Natural killer cell (primary cell): ENCODE measurements at regions not wholly inside any gene's neighbourhood (a gene's known extent, or its start where the extent isn't known, plus 50 kb on each side); places are given as distances from the start of the nearest gene placed in this dataset.

ENCODE experiments used
- ATAC-seq, 3 donors: fragments of 150-1000 bp in 2 of 3; fragments of 200-7000 bp in 1 of 3; cut with Tn5 transposase; 1 replicate in 1 of 3; 2 replicates in 2 of 3; pipeline ENCODE4 v1.10.0; 2021; ENCODE audit warnings: mild to moderate bottlenecking in 2 of 3, moderate library complexity in 2 of 3
- DNase-seq, 2 donors: peaks; one replicate each; pipeline versions ENCODE4 v3.0.0 to v3.0.0-alpha.2; 2013 to 2021; ENCODE audit warnings: mixed read lengths in 1 of 2
- H3K27ac ChIP-seq: one replicate; pipeline ENCODE4 v1.5.1; 2013; ENCODE audit warnings: mild to moderate bottlenecking, low read length
- H3K27me3 ChIP-seq: one replicate; pipeline ENCODE4 v1.6.1; 2013; ENCODE audit warnings: low read length; ENCODE audit not compliant: control insufficient read depth, insufficient read depth
- H3K36me3 ChIP-seq: one replicate; pipeline ENCODE4 v1.6.1; 2013; ENCODE audit warnings: low read length; ENCODE audit not compliant: control insufficient read depth, insufficient read depth
- H3K4me1 ChIP-seq: one replicate; pipeline ENCODE4 v1.6.1; 2013; ENCODE audit warnings: low read length; ENCODE audit not compliant: control insufficient read depth, insufficient read depth
- H3K4me3 ChIP-seq: one replicate; pipeline ENCODE4 v1.5.1; 2013; ENCODE audit warnings: low read length
- H3K9me3 ChIP-seq: one replicate; pipeline ENCODE4 v1.6.1; 2013; ENCODE audit warnings: low read length; ENCODE audit not compliant: control insufficient read depth, insufficient read depth
- H3K27ac Mint-ChIP-seq, 2 donors: one replicate each; pipeline ENCODE4 v1.8.0; 2022; ENCODE audit warnings: mild to moderate bottlenecking in 2 of 2, mixed read lengths in 2 of 2, moderate library complexity in 1 of 2
- H3K27me3 Mint-ChIP-seq, 2 donors: one replicate each; pipeline ENCODE4 v1.8.0; 2022; ENCODE audit warnings: low read depth in 2 of 2, mixed read lengths in 2 of 2
- H3K36me3 Mint-ChIP-seq: one replicate; pipeline ENCODE4 v1.8.0; 2022; ENCODE audit warnings: mixed read lengths
- H3K4me1 Mint-ChIP-seq, 2 donors: one replicate each; pipeline ENCODE4 v1.8.0; 2022; ENCODE audit warnings: mixed read lengths in 2 of 2
- H3K4me3 Mint-ChIP-seq: one replicate; pipeline ENCODE4 v1.8.0; 2022; ENCODE audit warnings: mild to moderate bottlenecking, moderate library complexity, mixed read lengths
- H3K9me3 Mint-ChIP-seq, 2 donors: one replicate each; pipeline ENCODE4 v1.8.0; 2022; ENCODE audit warnings: mixed read lengths in 2 of 2
- WGBS: methylation state at CpG from one replicate; pipeline ENCODE4 v1.1.7; 2013; ENCODE audit warnings: missing lambda C conversion rate; ENCODE audit not compliant: insufficient coverage; 5-methylcytosine and 5-hydroxymethylcytosine counted together
- intact Hi-C: fragments of 100-400 bp; cut with micrococcal nuclease; formaldehyde crosslinking; loops from one replicate; pipeline ENCODE4 v1.14.2; 2022
- TF ChIP-seq, protein P1 (sequence below): fragments of 200-600 bp; IDR thresholded peaks from one replicate; pipeline ENCODE4 v1.8.0; 2022; ENCODE audit warnings: antibody characterized with exemption

DNA sequence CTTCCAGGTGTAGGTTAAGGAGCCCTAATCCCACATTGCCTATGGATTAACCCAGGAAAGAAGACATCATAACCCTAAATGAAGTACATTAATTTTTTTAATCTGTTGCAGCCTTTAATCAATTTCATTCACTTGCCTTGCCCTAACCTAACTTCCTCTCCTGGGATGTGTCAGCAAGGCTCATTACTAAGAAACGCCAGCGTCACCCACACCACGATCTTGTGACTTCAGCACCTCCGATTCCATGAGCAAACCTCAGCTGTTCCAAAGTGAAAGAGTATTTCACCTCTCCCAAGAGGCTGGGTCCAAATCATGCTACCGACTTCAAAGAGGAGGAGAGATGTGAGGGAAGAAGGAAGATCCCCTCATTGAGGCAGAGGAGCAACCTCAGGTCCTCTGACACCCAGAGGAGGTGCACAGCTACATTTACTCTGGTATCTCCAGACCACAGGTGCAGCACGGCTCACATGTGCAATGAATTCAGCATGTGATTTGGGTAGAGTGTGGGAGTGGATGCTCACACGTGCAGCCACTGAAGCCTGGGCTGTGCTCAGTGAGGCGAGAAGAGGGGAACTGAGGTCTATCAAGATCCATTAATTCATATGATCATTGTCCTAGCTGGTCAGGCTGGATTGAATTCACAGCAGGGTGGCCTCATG lies 134.1 kb downstream of the SLC30A10 start:
- Histone ChIP-seq H3K27me3 (no peaks in the 10 kb centered on the region), H3K4me1 (no peaks in the 10 kb centered on the region), H3K4me3 (no peak overlapping the region), H3K36me3 (no peaks in the 10 kb centered on the region), H3K27ac (no peak overlapping the region), H3K9me3 (no peaks in the 10 kb centered on the region)
- no peak overlapping the region for H3K27ac Mint-ChIP-seq
- ATAC-seq, result no peak
- H3K4me3 Mint-ChIP-seq, result no peak overlapping the region
- no peaks in the 10 kb centered on the region for H3K4me1 Mint-ChIP-seq
- no peak for DNase-seq
- no peaks in the 10 kb centered on the region for H3K9me3 Mint-ChIP-seq
- intact Hi-C loops, result no loop called here
- WGBS, result 70% methylated on average over 8 of the region's 8 CpGs
- TF ChIP-seq, protein P1, sequence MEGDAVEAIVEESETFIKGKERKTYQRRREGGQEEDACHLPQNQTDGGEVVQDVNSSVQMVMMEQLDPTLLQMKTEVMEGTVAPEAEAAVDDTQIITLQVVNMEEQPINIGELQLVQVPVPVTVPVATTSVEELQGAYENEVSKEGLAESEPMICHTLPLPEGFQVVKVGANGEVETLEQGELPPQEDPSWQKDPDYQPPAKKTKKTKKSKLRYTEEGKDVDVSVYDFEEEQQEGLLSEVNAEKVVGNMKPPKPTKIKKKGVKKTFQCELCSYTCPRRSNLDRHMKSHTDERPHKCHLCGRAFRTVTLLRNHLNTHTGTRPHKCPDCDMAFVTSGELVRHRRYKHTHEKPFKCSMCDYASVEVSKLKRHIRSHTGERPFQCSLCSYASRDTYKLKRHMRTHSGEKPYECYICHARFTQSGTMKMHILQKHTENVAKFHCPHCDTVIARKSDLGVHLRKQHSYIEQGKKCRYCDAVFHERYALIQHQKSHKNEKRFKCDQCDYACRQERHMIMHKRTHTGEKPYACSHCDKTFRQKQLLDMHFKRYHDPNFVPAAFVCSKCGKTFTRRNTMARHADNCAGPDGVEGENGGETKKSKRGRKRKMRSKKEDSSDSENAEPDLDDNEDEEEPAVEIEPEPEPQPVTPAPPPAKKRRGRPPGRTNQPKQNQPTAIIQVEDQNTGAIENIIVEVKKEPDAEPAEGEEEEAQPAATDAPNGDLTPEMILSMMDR, result no peak
- H3K27me3 Mint-ChIP-seq, result peaks cover 0 to 4% of the 10 kb centered on the region in 2 donors
- no peaks in the 10 kb centered on the region for H3K36me3 Mint-ChIP-seq

DNA sequence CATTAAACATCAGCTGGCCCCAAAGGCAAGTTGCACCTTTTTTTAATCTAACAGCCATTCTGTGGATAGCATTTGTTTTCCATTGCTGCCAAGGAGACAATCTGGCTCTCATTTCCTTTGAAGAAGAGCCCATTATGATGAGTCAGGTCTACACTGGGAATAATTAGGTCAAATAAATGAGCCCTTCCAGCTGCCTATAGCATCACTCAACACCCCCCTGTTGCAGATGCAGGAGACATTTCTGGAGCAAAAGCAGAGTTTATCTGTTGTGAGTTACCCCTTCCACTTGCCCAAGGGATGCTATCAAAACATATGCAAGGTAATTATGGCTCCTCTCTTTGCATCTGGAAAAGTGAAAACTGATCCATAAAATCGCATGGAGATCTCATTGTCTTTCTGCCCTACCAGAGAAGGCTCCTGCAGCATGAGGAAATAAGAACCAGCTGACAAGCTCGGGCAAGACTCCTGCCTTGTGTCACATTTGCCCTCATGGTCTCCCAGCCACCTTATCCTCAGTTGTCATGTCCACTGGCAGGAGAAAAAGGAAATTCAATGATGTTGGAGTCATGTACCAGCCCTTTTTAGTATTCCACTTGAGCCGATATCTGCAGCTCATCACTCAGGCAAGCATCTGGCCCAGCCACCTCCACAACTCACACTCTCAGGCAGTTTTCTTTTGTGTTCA lies 135.9 kb downstream of the SLC30A10 start:
- H3K36me3 ChIP-seq, result no peaks in the 10 kb centered on the region
- no peak overlapping the region for H3K4me3 Mint-ChIP-seq
- H3K36me3 Mint-ChIP-seq, result no peaks in the 10 kb centered on the region
- WGBS, result 82% methylated on average over 3 of the region's 3 CpGs
- intact Hi-C loops, result no loop called here
- DNase-seq, result no peak
- H3K4me3 ChIP-seq, result no peak overlapping the region
- H3K4me1 ChIP-seq, result no peaks in the 10 kb centered on the region
- no peaks in the 10 kb centered on the region for H3K4me1 Mint-ChIP-seq
- no peak for ATAC-seq
- H3K27ac ChIP-seq, result no peak overlapping the region
- TF ChIP-seq, protein P1, result no peak
- no peaks in the 10 kb centered on the region for H3K9me3 ChIP-seq
- peaks cover 0 to 4% of the 10 kb centered on the region in 2 donors for H3K27me3 Mint-ChIP-seq
- no peaks in the 10 kb centered on the region for H3K9me3 Mint-ChIP-seq
- no peaks in the 10 kb centered on the region for H3K27me3 ChIP-seq
- no peak overlapping the region for H3K27ac Mint-ChIP-seq

DNA sequence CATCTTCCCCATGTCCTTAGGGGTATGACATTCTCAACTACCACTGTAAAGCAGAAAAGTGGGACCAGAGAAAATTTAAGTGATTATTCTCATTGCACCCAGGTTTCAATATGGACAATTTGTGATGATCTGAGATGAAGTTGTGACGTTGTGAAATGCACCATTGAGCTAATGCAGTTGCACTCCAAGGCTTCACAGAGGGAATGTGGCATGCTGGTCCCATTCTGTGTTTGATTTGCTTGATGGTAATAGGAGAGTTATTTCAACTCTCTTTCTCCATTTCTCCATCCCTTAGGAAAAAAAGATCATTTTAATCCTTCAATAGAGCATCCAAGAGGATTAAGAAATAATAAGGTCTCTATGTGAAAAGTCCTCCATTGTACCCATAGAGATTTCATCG lies 136.6 kb downstream of the SLC30A10 start:
- WGBS, result 58% methylated on average over 1 of the region's 2 CpGs
- Histone ChIP-seq H3K27ac (no peak overlapping the region), H3K27me3 (no peaks in the 10 kb centered on the region), H3K36me3 (no peaks in the 10 kb centered on the region), H3K4me3 (no peak overlapping the region), H3K9me3 (no peaks in the 10 kb centered on the region), H3K4me1 (no peaks in the 10 kb centered on the region)
- Mint-ChIP-seq H3K4me1 (no peaks in the 10 kb centered on the region), H3K27ac (no peak overlapping the region), H3K4me3 (no peak overlapping the region), H3K36me3 (no peaks in the 10 kb centered on the region), H3K27me3 (peaks cover 0 to 4% of the 10 kb centered on the region in 2 donors), H3K9me3 (no peaks in the 10 kb centered on the region)
- TF ChIP-seq, protein P1, result no peak
- ATAC-seq (no peak), DNase-seq (no peak)
- intact Hi-C loops, result no loop called here
